GM21423 (cell line): ENCODE measurements at regions not wholly inside any gene's neighbourhood (a gene's known extent, or its start where the extent isn't known, plus 50 kb on each side); places are given as distances from the start of the nearest gene placed in this dataset.
"Not testable (repeated sequence)": the region's sequence is repeated elsewhere in the genome, so short reads cannot be mapped to it uniquely, and the experiment has no call there.

Experiments used
- ATAC-seq: cut with Tn5 transposase; IDR thresholded peaks from one replicate; pipeline ENCODE4 v1.9.1; 2021; ENCODE audit warnings: mild to moderate bottlenecking, moderate library complexity; ENCODE audit not compliant: unreplicated experiment

DNA sequence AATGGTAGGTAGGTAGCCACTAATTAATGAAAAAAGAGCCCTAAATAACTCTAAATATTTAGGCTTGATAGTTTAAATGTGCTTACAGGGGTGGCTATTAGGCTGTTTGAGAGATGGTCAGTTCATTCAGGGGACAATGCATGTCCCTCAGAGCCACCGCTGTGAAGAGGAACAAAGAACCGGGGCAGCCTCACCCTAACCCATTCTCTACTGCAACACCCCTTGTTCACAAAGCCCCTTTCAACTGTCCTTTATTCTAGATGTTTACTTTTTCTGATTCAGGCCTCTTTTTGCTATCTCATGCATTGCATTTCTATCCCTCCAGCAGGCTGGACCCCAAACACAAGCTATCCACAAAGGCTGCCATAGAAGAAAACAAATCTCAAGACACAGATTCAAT, 906.7 kb downstream of the NR2F1-AS1 start:
- no peak for ATAC-seq

DNA sequence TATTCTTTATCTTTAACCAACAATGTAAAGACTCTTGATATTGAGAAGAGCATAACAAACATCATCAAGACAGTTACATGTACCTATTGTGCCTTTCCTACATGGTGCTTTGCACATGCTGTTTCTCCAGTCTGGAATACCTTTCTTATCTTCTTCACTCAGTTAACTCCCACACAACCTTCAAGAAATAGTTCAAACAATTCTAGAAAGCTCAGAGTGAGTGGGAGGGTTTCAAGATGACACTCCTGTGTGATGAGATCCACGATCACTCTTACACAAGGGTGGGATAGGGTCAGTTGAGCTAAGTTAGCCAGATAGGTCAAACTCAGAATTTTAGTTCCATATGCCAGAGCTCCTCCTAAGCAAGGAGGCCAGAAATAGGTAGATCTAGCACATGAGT, 915.5 kb downstream of the NR2F1-AS1 start:
- ATAC-seq = no peak

DNA sequence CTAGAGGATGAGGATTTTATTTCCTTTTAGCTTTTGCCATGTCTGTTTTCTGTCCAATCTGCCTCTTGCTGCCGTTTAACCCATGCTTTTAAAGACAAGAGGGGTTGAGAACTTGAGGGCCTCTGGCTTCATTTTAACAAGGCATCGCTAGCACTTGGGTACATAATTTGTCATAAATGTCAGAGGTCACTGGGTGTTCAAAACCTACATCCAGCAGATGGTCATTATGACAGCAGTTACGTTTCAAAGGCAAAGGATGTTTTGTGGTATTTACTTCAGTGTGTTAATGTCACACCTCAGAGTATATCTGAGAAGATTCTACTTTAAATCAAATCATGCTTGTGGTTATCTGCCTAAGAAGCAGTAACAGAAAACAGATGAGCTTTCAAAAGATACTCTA, 918.3 kb downstream of the NR2F1-AS1 start:
- no peak for ATAC-seq

DNA sequence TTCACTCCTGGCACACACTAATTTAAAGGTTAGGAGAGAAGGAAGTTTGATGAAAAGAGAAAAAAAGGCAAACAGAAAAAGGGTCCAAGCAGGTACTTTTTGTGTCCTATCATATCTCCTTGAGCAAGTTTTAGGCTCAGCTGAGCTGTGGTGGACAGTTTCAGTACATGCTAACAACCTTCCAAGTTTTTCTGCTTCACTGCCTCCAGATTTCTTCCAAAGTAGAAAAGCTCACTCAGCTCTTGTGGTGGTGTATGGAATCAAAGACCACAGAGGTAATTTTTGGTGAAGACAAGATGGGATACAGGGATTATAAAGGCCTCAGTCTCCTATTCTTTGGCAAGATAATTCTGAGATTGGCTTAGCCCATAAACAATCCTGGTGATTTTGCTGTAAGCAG, 921.8 kb downstream of the NR2F1-AS1 start:
- no peak for ATAC-seq

DNA sequence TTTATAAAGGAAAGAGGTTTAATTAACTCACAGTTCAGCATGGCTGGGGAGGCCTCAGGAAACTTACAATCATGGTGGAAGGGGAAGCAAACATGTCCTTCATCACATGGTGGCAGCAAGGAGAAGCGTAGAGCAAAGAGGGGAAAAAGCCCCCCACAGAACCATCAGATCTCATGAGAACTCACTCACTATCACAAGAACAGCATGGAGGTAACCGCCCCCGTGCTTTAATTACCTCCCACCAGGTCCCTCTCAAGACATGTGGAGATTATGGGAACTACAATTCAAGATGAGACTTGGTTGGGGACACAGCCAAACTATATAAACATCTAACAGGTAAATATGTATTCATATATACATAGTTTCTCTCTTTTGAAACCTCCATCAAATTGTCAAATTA, 926.4 kb downstream of the NR2F1-AS1 start:
- ATAC-seq = not testable (repeated sequence)

DNA sequence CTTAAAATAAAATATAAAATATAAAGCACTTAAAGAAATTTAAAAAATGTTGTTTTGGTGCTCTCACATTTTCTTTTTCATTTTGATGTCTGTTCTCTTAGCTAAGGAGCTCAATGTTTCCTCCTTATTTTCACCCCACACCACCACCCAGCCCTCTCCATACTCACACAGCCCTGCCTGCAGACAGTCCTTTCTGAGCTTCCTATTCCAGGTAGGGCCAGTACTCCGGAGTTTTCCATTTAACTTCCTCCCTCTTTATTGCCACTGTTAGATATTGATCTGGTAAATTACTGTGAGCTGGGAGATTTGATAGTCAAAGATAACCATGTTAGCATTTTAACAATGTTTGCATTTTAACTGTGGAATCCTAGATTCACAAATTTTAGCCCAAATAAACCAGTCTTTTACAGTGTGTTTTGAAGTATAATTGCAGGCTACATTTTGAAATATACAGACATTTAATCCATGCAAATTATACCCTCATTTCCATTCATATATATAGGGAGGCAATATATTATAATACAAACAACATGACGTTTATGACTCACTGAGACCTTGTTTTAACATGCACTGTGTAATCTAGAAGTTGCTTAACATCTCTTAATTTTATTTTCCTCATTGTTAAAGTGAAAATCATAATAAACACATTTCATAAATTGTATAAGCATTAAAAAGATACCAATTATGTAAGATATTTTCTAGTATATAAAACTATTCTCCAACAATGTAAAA, 927.1 kb downstream of the NR2F1-AS1 start:
- no peak for ATAC-seq

DNA sequence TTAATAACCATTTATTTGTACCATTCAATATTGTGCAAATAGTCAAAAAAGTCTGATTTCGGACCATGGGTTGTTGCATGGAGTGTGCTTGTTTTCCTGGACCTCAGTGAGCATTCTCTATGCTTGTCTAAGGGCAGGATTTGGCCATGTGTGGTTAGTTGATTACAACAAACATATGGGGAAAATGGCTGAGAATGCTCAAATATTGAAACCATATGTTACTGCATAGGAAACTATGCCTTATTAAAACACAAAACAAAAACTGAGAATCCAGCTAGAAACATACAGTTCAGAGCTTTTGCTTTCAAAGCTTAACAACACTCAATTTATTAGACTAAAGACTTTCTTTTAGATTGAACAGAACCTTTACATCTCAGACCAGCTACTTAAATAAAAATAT, 928.3 kb downstream of the NR2F1-AS1 start:
- no peak for ATAC-seq

DNA sequence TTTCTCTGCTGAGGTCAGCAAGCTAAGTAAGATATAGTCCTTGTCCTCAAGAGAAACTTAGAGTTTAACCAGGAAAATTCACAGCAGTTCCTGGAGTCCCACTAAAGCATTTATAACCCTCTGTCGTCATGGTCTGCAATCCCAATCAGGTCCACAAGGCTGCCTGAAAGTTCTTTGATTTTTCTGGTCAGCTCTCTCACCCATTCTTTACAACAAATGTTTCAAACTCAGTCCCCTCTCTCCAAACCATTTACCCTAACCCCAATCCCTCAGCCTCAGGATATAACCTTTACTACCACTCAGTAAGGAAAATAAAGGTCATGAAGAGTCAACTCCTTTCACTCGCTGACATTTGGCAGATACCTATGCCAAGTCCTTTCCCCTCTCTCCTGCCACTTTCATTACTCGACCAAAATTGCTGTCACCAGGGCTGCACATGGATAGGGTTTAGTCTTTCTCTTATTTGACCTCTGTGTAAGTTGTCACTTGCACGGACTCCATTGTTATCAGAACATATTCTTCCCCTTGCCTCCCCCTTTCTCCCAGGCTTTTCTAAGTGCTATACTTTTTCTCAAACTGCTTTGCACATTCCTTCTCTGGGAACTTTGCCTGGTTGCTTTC, 936.6 kb downstream of the NR2F1-AS1 start:
- ATAC-seq = no peak

DNA sequence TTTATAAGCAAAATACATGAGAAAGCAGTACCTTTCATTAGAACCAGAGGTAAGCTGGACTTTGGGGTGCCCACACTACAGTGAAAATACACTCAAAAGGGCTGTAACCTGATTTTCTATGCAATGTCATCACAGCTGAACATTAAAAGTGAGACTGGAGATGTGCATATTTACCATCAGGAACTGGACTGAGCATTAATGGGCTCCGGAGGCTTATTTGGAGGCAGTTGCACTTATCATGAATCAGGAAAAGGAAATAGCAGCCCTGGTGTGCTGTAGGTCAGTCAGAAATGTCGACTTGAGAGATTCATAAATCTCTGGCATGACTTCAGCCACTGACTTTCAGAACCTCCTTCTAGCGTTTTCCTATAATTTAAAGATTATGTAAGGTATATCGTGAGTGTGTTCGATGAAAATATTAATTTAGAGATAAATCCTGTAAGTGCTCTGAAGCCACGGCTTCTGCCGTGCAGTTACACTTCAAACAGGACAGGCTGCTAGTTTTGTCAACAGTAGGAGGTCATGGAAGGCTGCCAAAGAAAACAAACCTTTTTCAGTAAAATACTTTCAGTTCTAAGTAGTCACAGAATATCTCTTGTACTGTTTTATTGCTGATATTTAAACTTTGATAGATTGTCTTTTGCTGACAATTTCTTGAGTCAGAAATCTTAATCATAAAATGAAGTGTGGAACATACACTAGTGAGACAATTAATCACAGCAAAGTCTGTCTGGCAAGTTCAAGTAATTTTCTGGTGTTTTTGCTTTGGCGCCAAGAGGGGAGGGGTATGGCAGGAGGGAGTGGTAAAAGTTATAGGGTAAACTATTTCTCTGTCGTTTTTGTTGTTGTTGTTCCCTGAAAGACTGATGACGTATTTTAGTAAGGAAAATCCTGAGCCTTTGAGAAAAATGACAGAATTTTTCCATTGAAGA, 939.7 kb downstream of the NR2F1-AS1 start:
- no peak for ATAC-seq

DNA sequence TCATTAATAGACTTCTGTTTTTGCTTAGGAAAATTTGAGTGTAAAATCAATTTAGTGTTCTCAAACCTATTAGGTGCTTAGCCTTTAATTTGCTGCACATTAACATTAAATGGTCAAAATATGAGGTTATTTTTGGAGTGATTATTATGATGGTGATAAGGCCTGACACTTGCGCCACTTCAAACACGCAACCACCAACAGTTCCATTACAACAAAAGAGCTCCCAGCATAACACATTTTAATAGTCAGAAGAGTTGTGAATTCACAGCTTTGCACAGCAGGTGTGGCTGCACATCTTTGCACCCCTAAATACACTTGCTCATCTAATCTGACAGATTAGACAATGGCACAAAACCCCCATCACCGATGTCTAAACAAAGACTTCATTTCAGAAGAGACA, 940.7 kb downstream of the NR2F1-AS1 start:
- no peak for ATAC-seq

DNA sequence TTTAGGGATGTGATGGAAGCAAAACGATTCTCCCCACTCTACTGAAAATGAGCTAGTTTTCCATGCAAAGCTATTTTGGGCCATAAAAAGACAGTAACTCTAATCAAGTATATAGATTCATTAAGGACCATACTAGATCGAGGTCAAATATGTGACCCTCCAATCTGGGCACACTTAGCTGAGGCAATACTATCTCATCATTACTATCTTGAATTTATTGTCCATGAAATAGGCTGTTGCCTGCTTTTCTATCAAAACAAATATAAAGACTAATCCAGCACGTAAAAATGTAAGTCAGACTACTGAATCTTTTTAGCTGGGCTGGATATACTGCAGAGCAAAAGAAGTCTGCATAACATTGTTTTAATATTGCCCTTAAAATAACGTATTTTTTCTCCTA, 943.1 kb downstream of the NR2F1-AS1 start:
- no peak for ATAC-seq

DNA sequence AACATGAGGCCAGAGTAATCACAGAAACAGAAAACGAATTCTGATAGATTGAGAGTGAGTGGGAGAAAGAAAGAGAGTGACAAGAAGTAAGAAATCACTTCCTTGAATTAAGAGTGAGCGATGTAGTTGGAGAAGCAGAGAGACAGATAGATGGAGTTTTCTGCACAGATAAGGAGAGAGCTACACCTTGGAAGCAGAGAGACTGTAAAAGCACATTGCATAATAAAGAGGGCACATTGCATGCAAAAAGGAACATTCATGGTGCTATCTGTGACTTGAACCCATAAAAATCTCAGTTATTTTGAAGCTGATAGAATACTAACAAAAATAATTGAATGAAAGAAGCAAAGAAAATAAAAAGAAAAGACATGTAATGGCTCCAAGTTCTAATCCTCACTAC, 943.8 kb downstream of the NR2F1-AS1 start:
- ATAC-seq = no peak

DNA sequence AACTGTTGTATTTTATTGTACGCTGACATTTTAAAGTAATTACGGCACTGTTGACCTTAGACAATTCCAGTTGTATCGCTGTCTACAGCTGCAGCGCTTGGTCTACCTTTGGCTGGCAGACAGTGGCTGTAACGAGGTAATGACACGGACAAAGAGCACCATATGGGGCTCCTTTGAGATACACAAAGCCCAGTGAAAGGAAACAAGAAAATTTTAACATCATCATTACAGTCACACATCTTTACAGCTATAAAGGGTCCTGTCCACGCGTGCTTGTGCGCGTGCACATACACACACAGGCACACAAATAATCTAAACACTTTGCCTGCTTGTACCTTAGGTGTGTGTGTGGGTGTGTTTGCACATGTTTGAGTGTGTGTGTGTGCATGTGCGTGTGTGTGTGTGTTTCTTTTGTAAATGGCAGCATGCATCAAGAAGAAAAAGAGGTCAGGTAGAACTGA, 946.0 kb downstream of the NR2F1-AS1 start:
- ATAC-seq = no peak

DNA sequence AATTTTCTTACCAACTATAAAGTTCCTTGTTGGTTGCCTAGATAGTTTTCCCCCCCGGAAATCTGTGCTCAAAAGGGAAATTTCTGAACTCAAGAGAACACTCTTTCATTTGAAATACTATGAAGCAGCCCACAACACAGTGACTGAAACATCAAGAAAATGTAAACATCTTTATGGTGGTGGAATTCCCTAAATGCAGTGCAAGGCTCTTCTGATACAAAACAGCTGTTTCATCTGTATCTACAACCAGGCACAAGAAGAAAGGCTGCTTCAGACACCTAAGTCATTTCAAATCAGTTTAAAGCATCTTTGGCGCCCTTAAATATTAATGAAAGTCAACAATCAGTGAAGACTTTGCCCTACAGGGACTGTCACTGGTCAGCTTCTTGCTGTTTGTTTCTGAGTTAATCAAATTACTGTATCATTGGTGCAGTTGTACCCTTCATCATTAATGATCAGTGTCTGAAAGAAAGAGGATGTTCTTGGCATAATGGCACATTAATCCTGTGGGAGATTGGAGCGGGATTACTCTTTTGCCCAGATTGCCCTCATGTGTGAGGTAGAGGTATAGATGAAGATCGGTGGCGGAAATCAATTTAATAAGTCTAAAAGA, 947.0 kb downstream of the NR2F1-AS1 start:
- ATAC-seq = no peak

DNA sequence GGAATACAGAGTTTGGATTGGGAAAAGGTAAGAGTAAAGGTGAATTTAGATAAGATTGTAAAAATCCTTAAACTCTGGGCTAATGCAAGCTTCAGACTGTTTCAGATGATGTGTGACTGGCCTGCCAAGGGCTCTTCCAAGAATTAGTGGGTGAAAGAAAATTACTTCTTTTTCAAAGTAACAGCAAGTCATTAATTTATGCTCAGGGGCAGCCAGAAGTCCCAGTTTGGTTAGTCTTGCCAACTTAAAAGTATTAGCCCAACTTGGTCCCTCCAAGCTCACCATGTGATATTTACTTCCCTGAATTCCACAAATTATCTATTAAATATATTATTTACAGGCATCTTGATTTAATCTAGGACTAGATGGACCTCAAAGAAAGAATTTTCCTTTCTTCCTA, 947.8 kb downstream of the NR2F1-AS1 start:
- no peak for ATAC-seq

DNA sequence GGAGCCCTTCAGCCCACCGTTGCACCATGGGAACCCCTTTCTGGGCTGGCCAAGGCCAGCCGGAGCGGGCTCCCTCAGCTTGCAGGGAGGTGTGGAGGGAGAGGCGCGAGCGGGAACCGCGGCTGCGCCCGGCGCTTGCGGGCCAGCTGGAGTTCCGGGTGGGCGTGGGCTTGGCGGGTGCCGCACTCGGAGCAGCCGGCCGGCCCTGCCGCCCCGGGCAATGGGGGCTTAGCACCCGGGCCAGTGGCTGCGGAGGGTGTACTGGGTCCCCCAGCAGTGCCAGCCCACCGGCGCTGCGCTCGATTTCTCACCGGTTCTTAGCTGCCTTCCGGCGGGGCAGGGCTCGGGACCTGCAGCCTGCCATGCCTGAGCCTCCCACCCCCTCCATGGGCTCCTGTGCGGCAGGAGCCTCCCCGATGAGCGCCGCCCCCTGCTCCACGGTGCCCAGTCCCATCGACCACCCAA, 949.8 kb downstream of the NR2F1-AS1 start:
- not testable (repeated sequence) for ATAC-seq

DNA sequence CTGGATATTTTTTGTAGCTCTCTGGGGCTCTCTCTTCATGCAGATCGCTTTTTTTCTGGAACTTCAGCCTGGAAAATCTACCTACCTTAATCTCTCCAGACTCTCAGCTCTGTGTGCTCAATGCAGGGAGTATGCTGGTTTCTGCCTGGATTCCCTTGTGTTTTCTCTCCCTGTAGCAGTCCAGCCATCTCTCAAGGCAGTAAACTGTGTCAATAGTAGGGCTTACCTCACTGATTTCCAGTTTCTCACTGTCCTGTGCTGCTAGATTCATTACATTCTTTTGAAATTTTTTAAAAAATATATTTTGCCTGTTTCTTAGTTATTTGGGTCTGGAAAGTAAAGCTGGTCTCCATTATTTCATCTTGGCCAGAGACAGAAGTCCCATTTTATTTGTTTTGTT, 951.4 kb downstream of the NR2F1-AS1 start:
- ATAC-seq = no peak

DNA sequence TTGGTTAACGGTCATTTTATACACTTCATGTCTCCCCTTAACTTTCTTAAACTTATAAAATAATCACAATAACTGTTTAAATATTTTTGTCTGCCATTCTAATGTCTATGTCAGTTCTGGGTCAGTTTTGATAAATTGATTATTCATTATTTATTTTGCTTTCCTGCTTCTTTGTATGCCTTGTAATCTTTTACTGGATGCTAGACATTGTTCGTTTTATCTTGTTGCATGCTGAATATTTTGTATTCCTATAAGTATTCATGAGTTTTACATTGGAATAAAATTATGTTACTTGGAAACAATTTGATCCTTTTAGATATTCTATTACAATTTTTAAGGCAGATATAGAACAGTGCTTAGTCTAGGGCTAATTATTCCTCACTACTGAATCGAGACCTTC, 952.0 kb downstream of the NR2F1-AS1 start:
- ATAC-seq = no peak

DNA sequence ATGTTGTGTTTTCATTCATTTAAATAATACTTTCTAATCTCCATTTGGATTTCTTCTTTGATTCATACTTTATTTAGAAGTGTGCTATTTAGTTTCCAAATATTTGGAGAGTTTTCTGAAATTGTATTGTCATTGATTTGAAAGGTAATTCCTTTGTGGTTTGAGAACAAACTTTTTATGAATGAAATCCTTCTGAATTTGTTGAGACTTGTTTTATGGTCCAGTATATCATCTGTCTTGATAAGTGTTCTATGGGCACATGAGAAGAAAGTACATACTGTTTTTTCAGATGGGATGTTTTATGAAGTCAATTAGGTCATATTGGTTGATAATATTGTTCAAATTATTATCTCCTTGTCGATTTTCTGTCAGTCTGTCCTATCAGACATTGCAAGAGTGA, 953.8 kb downstream of the NR2F1-AS1 start:
- ATAC-seq = no peak

DNA sequence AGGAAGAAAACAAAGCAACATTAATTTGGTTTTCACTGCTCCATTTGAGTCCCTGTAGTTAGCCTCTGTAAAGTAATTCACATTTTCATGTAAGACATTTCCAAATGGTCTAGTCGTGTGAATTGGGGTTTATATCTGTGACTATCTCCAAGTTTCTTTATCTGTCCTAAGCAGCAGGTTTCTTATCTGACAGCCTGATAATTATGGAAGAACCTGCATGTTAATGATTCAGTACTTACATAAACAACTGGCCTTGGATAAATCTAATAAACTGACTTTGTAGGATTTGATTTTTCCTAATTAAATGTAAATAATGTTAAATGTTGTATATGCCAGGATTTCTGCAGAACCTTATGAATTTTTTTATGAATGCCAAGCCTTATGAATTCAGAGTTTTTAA, 964.9 kb downstream of the NR2F1-AS1 start:
- no peak for ATAC-seq

DNA sequence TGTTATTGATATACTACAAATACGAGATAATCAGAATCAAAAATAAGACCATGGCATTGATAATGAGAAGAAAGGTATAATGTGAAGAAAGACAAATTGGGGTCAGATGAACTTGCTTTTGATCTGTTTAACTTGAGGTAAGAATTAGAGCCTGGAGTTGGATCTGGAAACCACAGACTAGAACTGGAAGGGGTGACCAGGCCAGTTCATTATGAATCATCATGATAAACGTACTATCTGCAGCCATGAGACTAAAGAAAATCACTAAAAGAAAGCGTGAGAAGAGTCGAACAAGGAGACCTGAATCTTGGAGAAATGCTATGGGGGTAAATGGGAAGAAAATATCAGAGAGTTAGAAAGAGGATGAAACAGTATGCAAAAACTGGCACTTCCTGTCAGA, 967.5 kb downstream of the NR2F1-AS1 start:
- no peak for ATAC-seq
